Neural progenitor cell (in vitro differentiated cells): ENCODE measurements at regions not wholly inside any gene's neighbourhood (a gene's known extent, or its start where the extent isn't known, plus 50 kb on each side); places are given as distances from the start of the nearest gene placed in this dataset.

Experiments
- DNase-seq: peaks from one replicate; pipeline ENCODE4 v3.0.0-alpha.2; 2016; ENCODE audit warnings: low spot score
- H2AFZ ChIP-seq: fragments of 200-600 bp; sonication (generic); replicated peaks from 2 replicates; pipeline ENCODE4 v1.6.1; 2016; ENCODE audit warnings: antibody characterized with exemption
- H3F3A ChIP-seq: fragments of 200-600 bp; sonication (generic); 2 replicates; pipeline ENCODE4 v1.6.1; 2016; ENCODE audit warnings: antibody characterized with exemption, low read depth
- H3K27ac ChIP-seq: fragments of 200-600 bp; sonication (generic); 2 replicates; pipeline ENCODE4 v1.5.1; 2016; ENCODE audit warnings: mild to moderate bottlenecking
- H3K27me3 ChIP-seq: fragments of 200-600 bp; sonication (generic); 2 replicates; pipeline ENCODE4 v1.6.1; 2016; ENCODE audit warnings: mild to moderate bottlenecking, moderate library complexity
- H3K36me3 ChIP-seq: fragments of 200-600 bp; sonication (generic); 2 replicates; pipeline ENCODE4 v1.5.1; 2016
- H3K4me1 ChIP-seq: fragments of 200-600 bp; sonication (generic); 2 replicates; pipeline ENCODE4 v1.6.1; 2016; ENCODE audit warnings: mixed run types
- H3K4me2 ChIP-seq: fragments of 200-600 bp; sonication (generic); 2 replicates; pipeline ENCODE4 v1.6.1; 2016
- H3K4me3 ChIP-seq: fragments of 200-600 bp; sonication (generic); 2 replicates; pipeline ENCODE4 v1.5.1; 2016
- H3K79me2 ChIP-seq: fragments of 200-600 bp; sonication (generic); 2 replicates; pipeline ENCODE4 v1.6.1; 2016; ENCODE audit warnings: low read depth
- H3K9ac ChIP-seq: fragments of 200-600 bp; sonication (generic); 2 replicates; pipeline ENCODE4 v1.6.1; 2016
- H3K9me3 ChIP-seq: fragments of 200-600 bp; sonication (generic); 2 replicates; pipeline ENCODE4 v1.5.1; 2016; ENCODE audit warnings: low read depth
- H4K20me1 ChIP-seq: fragments of 200-600 bp; sonication (generic); 2 replicates; pipeline ENCODE4 v1.6.1; 2016; ENCODE audit warnings: low read depth
- H3K27ac Mint-ChIP-seq: 3 replicates; pipeline ENCODE4 v1.8.0; 2021; ENCODE audit warnings: mixed read lengths
- H3K27me3 Mint-ChIP-seq: 2 replicates; pipeline ENCODE4 v1.8.0; 2022; ENCODE audit warnings: low read depth, mild to moderate bottlenecking, inconsistent platforms, moderate library complexity, mixed read lengths; ENCODE audit not compliant: insufficient read depth
- H3K36me3 Mint-ChIP-seq: 3 replicates; pipeline ENCODE4 v1.8.0; 2021; ENCODE audit warnings: mixed read lengths
- H3K4me1 Mint-ChIP-seq: 3 replicates; pipeline ENCODE4 v1.8.0; 2021; ENCODE audit warnings: mixed read lengths
- H3K4me3 Mint-ChIP-seq: 3 replicates; pipeline ENCODE4 v1.8.0; 2021; ENCODE audit warnings: mild to moderate bottlenecking, moderate library complexity, mixed read lengths
- H3K9me3 Mint-ChIP-seq: 3 replicates; pipeline ENCODE4 v1.8.0; 2020; ENCODE audit warnings: mixed read lengths
- EZH2 ChIP-seq: fragments of 200-600 bp; sonication (generic); IDR thresholded peaks from 2 replicates; pipeline ENCODE4 v1.6.1; 2017; ENCODE audit warnings: antibody characterized with exemption, mild to moderate bottlenecking, moderate library complexity
- EZH2phosphoT487 ChIP-seq: fragments of 200-600 bp; sonication (generic); IDR thresholded peaks from 2 replicates; pipeline ENCODE4 v1.6.1; 2017; ENCODE audit warnings: antibody characterized with exemption
- TF ChIP-seq, protein P1 (sequence below): fragments of 200-600 bp; sonication (generic); IDR thresholded peaks from 2 replicates; pipeline ENCODE4 v1.5.1; 2017; ENCODE audit warnings: antibody characterized with exemption, mild to moderate bottlenecking

DNA sequence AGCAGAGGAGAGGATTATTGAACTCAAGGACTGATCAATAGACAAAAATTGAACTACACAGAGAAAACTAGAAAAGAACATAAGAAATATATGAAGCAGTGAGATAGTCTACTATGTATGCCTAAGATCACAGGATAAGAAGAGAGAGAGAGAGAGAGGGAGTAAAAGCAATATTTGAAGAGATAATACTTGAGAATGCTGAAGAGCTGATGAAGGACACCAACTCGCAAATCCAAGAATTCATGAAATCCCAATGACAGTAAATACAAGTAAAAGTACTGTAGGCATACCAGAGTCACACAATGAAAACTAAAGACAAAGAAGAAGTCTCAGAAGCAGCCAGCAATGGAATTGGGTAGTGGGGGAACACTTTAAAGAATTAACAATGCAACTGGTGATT lies 260.1 kb upstream of the SPAG17 start:
- H3F3A ChIP-seq, result no peaks in the 10 kb centered on the region

GRCh38 chr1:118442214-118442613 lies 257.2 kb upstream of the SPAG17 start:
- no peak overlapping the region for H3K4me3 ChIP-seq

More for the DNA sequence above, 260.1 kb upstream of the SPAG17 start:
- H3K4me3 Mint-ChIP-seq, result no peak overlapping the region
- DNase-seq, result no peak
- no peak overlapping the region for H2AFZ ChIP-seq
- no peak overlapping the region for H3K27ac ChIP-seq
- H3K9me3 ChIP-seq, result no peaks in the 10 kb centered on the region
- H3K4me1 Mint-ChIP-seq, result no peaks in the 10 kb centered on the region
- peaks cover 8% of the 10 kb centered on the region for H3K9me3 Mint-ChIP-seq
- no peaks in the 10 kb centered on the region for H3K36me3 Mint-ChIP-seq
- no peaks in the 10 kb centered on the region for H4K20me1 ChIP-seq
- H3K36me3 ChIP-seq, result no peaks in the 10 kb centered on the region
- TF ChIP-seq EZH2phosphoT487 (no peak), EZH2 (no peak)
- TF ChIP-seq, protein P1, sequence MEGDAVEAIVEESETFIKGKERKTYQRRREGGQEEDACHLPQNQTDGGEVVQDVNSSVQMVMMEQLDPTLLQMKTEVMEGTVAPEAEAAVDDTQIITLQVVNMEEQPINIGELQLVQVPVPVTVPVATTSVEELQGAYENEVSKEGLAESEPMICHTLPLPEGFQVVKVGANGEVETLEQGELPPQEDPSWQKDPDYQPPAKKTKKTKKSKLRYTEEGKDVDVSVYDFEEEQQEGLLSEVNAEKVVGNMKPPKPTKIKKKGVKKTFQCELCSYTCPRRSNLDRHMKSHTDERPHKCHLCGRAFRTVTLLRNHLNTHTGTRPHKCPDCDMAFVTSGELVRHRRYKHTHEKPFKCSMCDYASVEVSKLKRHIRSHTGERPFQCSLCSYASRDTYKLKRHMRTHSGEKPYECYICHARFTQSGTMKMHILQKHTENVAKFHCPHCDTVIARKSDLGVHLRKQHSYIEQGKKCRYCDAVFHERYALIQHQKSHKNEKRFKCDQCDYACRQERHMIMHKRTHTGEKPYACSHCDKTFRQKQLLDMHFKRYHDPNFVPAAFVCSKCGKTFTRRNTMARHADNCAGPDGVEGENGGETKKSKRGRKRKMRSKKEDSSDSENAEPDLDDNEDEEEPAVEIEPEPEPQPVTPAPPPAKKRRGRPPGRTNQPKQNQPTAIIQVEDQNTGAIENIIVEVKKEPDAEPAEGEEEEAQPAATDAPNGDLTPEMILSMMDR, result no peak
- H3K4me2 ChIP-seq, result no peak overlapping the region
- no peak overlapping the region for H3K4me3 ChIP-seq
- peaks cover 3% of the 10 kb centered on the region for H3K27me3 Mint-ChIP-seq
- H3K4me1 ChIP-seq, result no peaks in the 10 kb centered on the region
- H3K79me2 ChIP-seq, result no peaks in the 10 kb centered on the region
- H3K27ac Mint-ChIP-seq, result no peak overlapping the region
- no peak overlapping the region for H3K9ac ChIP-seq
- H3K27me3 ChIP-seq, result no peaks in the 10 kb centered on the region

DNA sequence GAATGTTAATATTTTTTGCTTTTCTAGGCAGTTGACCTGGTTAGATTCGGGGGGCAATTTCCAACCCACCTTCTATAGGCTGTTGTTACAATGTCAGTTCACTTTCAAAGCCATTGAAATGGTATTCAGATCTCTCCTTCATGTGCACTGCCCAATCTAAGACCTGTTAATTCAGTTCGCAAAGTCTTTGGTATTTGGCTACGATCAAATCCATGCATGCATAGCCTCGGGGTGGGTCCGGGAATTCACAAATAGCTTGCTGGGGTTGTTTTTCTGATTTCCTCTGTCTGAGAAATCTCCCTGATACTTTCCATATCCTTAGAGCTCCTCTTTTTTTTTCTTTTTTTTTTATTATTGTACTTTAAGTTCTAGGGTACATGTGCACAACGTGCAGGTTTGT lies 252.6 kb upstream of the SPAG17 start:
- Histone ChIP-seq H3K79me2 (no peaks in the 10 kb centered on the region), H4K20me1 (no peaks in the 10 kb centered on the region), H3K27me3 (no peaks in the 10 kb centered on the region), H3K4me3 (no peak overlapping the region), H3K27ac (no peak overlapping the region), H2AFZ (no peak overlapping the region), H3K36me3 (no peaks in the 10 kb centered on the region), H3K9ac (no peak overlapping the region), H3K4me1 (no peaks in the 10 kb centered on the region), H3F3A (no peaks in the 10 kb centered on the region), H3K4me2 (no peak overlapping the region), H3K9me3 (no peaks in the 10 kb centered on the region)
- Mint-ChIP-seq H3K27ac (no peak overlapping the region), H3K9me3 (no peaks in the 10 kb centered on the region), H3K27me3 (peaks cover 3% of the 10 kb centered on the region), H3K4me1 (no peaks in the 10 kb centered on the region), H3K36me3 (no peaks in the 10 kb centered on the region), H3K4me3 (no peak overlapping the region)
- TF ChIP-seq, protein P1, result no peak
- no peak for TF ChIP-seq EZH2
- TF ChIP-seq EZH2phosphoT487, result no peak
- no peak for DNase-seq

More at GRCh38 chr1:118442214-118442613, 257.2 kb upstream of the SPAG17 start:
- H3K9me3 ChIP-seq, result no peaks in the 10 kb centered on the region
- TF ChIP-seq EZH2phosphoT487 (no peak), EZH2 (no peak)
- TF ChIP-seq, protein P1, result no peak
- no peak overlapping the region for H3K27ac ChIP-seq
- H3K4me2 ChIP-seq, result no peak overlapping the region
- no peaks in the 10 kb centered on the region for H3K36me3 ChIP-seq
- H3K79me2 ChIP-seq, result no peaks in the 10 kb centered on the region
- H4K20me1 ChIP-seq, result no peaks in the 10 kb centered on the region
- no peak overlapping the region for H2AFZ ChIP-seq
- DNase-seq, result no peak
- H3K9ac ChIP-seq, result no peak overlapping the region
- H3K4me1 ChIP-seq, result no peaks in the 10 kb centered on the region
- no peaks in the 10 kb centered on the region for H3K27me3 ChIP-seq
- Mint-ChIP-seq H3K9me3 (no peaks in the 10 kb centered on the region), H3K4me3 (no peak overlapping the region), H3K27ac (no peak overlapping the region), H3K27me3 (peaks cover 3% of the 10 kb centered on the region), H3K36me3 (no peaks in the 10 kb centered on the region), H3K4me1 (no peaks in the 10 kb centered on the region)
- no peaks in the 10 kb centered on the region for H3F3A ChIP-seq
